ENCODE measurements at regions not wholly inside any gene's neighbourhood (a gene's known extent, or its start where the extent isn't known, plus 50 kb on each side); places are given as distances from the start of the nearest gene placed in this dataset.

GRCh38 chr1:58075188-58075578 lies 471.3 kb downstream of the OMA1 start:
- Mint-ChIP-seq H3K27me3 (peaks cover 2% of the 10 kb centered on the region), H3K27ac (no peak overlapping the region), H3K9me3 (no peaks in the 10 kb centered on the region), H3K36me3 (ENCODE audit: low read depth) (no peaks in the 10 kb centered on the region), H3K4me3 (no peak overlapping the region), H3K4me1 (ENCODE audit: low read depth) (no peaks in the 10 kb centered on the region)
- no peak for TF ChIP-seq CTCF (IDR thresholded peaks at IDR 0.05)
- ChIA-PET POLR2A (no interaction called here), CTCF (no interaction called here)
- no peak for ATAC-seq
- intact Hi-C loops (cut with micrococcal nuclease) = no loop called here
- DNase-seq = no peak

- intact Hi-C loops (cut with micrococcal nuclease) = no loop called here
Measured at GRCh38 chr1:58072450-58072849, 474.1 kb downstream of the OMA1 start.

GRCh38 chr1:58067082-58067481 lies 479.4 kb downstream of the OMA1 start:
- ATAC-seq = no peak
- H3K36me3 Mint-ChIP-seq (ENCODE audit: low read depth) = no peaks in the 10 kb centered on the region
- H3K4me3 Mint-ChIP-seq = no peak overlapping the region
- intact Hi-C loops (cut with micrococcal nuclease) = no loop called here
- no peaks in the 10 kb centered on the region for H3K27me3 Mint-ChIP-seq
- POLR2A ChIA-PET = no interaction called here
- no peaks in the 10 kb centered on the region for H3K4me1 Mint-ChIP-seq (ENCODE audit: low read depth)
- no peaks in the 10 kb centered on the region for H3K9me3 Mint-ChIP-seq
- no peak for TF ChIP-seq CTCF (IDR thresholded peaks at IDR 0.05)
- H3K27ac Mint-ChIP-seq = no peak overlapping the region
- no peak for DNase-seq
- CTCF ChIA-PET = no interaction called here

More at GRCh38 chr1:58072450-58072849, 474.1 kb downstream of the OMA1 start:
- H3K27me3 Mint-ChIP-seq = no peaks in the 10 kb centered on the region
- no peak overlapping the region for H3K4me3 Mint-ChIP-seq
- H3K27ac Mint-ChIP-seq = no peak overlapping the region
- H3K36me3 Mint-ChIP-seq (ENCODE audit: low read depth) = no peaks in the 10 kb centered on the region
- CTCF ChIA-PET = no interaction called here
- no peaks in the 10 kb centered on the region for H3K9me3 Mint-ChIP-seq
- ATAC-seq = no peak
- POLR2A ChIA-PET = no interaction called here
- TF ChIP-seq CTCF (IDR thresholded peaks at IDR 0.05) = no peak
- DNase-seq = no peak
- no peaks in the 10 kb centered on the region for H3K4me1 Mint-ChIP-seq (ENCODE audit: low read depth)

GRCh38 chr1:58065520-58065919 lies 481.0 kb downstream of the OMA1 start:
- no peaks in the 10 kb centered on the region for H3K36me3 Mint-ChIP-seq (ENCODE audit: low read depth)
- no peaks in the 10 kb centered on the region for H3K27me3 Mint-ChIP-seq
- no peak for TF ChIP-seq CTCF (IDR thresholded peaks at IDR 0.05)
- H3K4me3 Mint-ChIP-seq = no peak overlapping the region
- no peak for ATAC-seq
- CTCF ChIA-PET = no interaction called here
- no peaks in the 10 kb centered on the region for H3K4me1 Mint-ChIP-seq (ENCODE audit: low read depth)
- POLR2A ChIA-PET = no interaction called here
- no peak overlapping the region for H3K27ac Mint-ChIP-seq
- no peaks in the 10 kb centered on the region for H3K9me3 Mint-ChIP-seq
- intact Hi-C loops (cut with micrococcal nuclease) = no loop called here
- DNase-seq = no peak

GRCh38 chr1:58064166-58064565 lies 482.4 kb downstream of the OMA1 start:
- Mint-ChIP-seq H3K4me3 (no peak overlapping the region), H3K27ac (no peak overlapping the region), H3K9me3 (no peaks in the 10 kb centered on the region), H3K4me1 (ENCODE audit: low read depth) (no peaks in the 10 kb centered on the region), H3K36me3 (ENCODE audit: low read depth) (no peaks in the 10 kb centered on the region), H3K27me3 (no peaks in the 10 kb centered on the region)
- POLR2A ChIA-PET = no interaction called here
- ATAC-seq (no peak), DNase-seq (no peak)
- TF ChIP-seq CTCF (IDR thresholded peaks at IDR 0.05) = no peak
- intact Hi-C loops (cut with micrococcal nuclease) = no loop called here
- CTCF ChIA-PET = no interaction called here
